MM.1S (cell line): ENCODE measurements at regions not wholly inside any gene's neighbourhood (a gene's known extent, or its start where the extent isn't known, plus 50 kb on each side); places are given as distances from the start of the nearest gene placed in this dataset.

ENCODE experiments used
- DNase-seq: peaks from one replicate; pipeline ENCODE4 v3.0.0-alpha.2; 2015
- H2AFZ ChIP-seq: fragments of 300-600 bp; sonication (generic); 2 replicates; pipeline ENCODE4 v1.6.0; 2016; ENCODE audit warnings: antibody characterized with exemption, low read length
- H3F3A ChIP-seq: fragments of 300-600 bp; sonication (generic); 2 replicates; pipeline ENCODE4 v1.6.1; 2016; ENCODE audit warnings: mild to moderate bottlenecking, antibody characterized with exemption, low read length, moderate library complexity, mixed read lengths; ENCODE audit not compliant: insufficient read depth
- H3K27ac ChIP-seq: fragments of 300-600 bp; sonication (generic); 2 replicates; pipeline ENCODE4 v1.5.1; 2016; ENCODE audit warnings: mild to moderate bottlenecking, low read length
- H3K27me3 ChIP-seq: fragments of 300-600 bp; sonication (generic); replicated peaks from 2 replicates; pipeline ENCODE4 v1.6.0; 2016; ENCODE audit warnings: low read length; ENCODE audit not compliant: insufficient read depth
- H3K36me3 ChIP-seq: fragments of 300-600 bp; sonication (generic); replicated peaks from 2 replicates; pipeline ENCODE4 v1.6.1; 2016; ENCODE audit warnings: mild to moderate bottlenecking, low read length, mixed read lengths; ENCODE audit not compliant: insufficient read depth
- H3K4me1 ChIP-seq: fragments of 300-600 bp; sonication (generic); 2 replicates; pipeline ENCODE4 v1.6.1; 2016; ENCODE audit warnings: low read length, mixed read lengths
- H3K4me2 ChIP-seq: fragments of 300-600 bp; sonication (generic); 2 replicates; pipeline ENCODE4 v1.6.0; 2016; ENCODE audit warnings: low read depth, low read length
- H3K4me3 ChIP-seq: fragments of 300-600 bp; sonication (generic); 2 replicates; pipeline ENCODE4 v1.5.1; 2016; ENCODE audit warnings: low read length, mixed read lengths
- H3K79me2 ChIP-seq: fragments of 300-600 bp; sonication (generic); 2 replicates; pipeline ENCODE4 v1.6.1; 2016; ENCODE audit warnings: mixed run types, low read length, mixed read lengths
- H3K9ac ChIP-seq: fragments of 300-600 bp; sonication (generic); 2 replicates; pipeline ENCODE4 v1.6.1; 2016; ENCODE audit warnings: low read length, mixed read lengths
- H3K9me2 ChIP-seq: fragments of 300-600 bp; sonication (generic); replicated peaks from 2 replicates; pipeline ENCODE4 v1.6.1; 2016; ENCODE audit warnings: mild to moderate bottlenecking, low read length, mixed read lengths; ENCODE audit not compliant: insufficient read depth
- H3K9me3 ChIP-seq: fragments of 300-600 bp; sonication (generic); replicated peaks from 2 replicates; pipeline ENCODE4 v1.6.1; 2016; ENCODE audit warnings: mild to moderate bottlenecking, low read length, mixed read lengths; ENCODE audit not compliant: insufficient read depth
- H4K20me1 ChIP-seq: fragments of 300-600 bp; sonication (generic); 2 replicates; pipeline ENCODE4 v1.6.1; 2016; ENCODE audit warnings: mild to moderate bottlenecking, low read length, moderate library complexity, mixed read lengths; ENCODE audit not compliant: insufficient read depth
- CTCF ChIP-seq: fragments of 300-600 bp; sonication (generic); IDR thresholded peaks from 2 replicates; pipeline ENCODE4 v1.5.1; 2016; ENCODE audit warnings: antibody characterized with exemption, low read length, mixed read lengths
- EZH2 ChIP-seq: fragments of 300-600 bp; sonication (generic); optimal IDR thresholded peaks from 2 replicates; pipeline ENCODE3; 2017; ENCODE audit warnings: low read depth, mild to moderate bottlenecking, antibody characterized with exemption, low read length, mixed read lengths
- EZH2phosphoT487 ChIP-seq: fragments of 300-600 bp; sonication (generic); IDR thresholded peaks from 2 replicates; pipeline ENCODE4 v1.6.1; 2018; ENCODE audit warnings: antibody characterized with exemption, low read length

GRCh38 chr10:111999205-111999914, 184.2 kb downstream of the GPAM start:
- DNase-seq = no peak
- Histone ChIP-seq H3K4me3 (no peak overlapping the region), H3K79me2 (no peaks in the 10 kb centered on the region), H3K4me1 (no peaks in the 10 kb centered on the region), H3F3A (no peaks in the 10 kb centered on the region), H2AFZ (no peak overlapping the region), H3K27me3 (no peaks in the 10 kb centered on the region), H4K20me1 (no peaks in the 10 kb centered on the region), H3K36me3 (no peaks in the 10 kb centered on the region), H3K9me2 (no peaks in the 10 kb centered on the region), H3K4me2 (no peak overlapping the region), H3K9me3 (no peaks in the 10 kb centered on the region), H3K9ac (no peak overlapping the region), H3K27ac (no peak overlapping the region)
- TF ChIP-seq EZH2 = no peak
- TF ChIP-seq CTCF = no peak
- no peak for TF ChIP-seq EZH2phosphoT487

- H3K27ac ChIP-seq = no peak overlapping the region
- DNase-seq = no peak
- H3K9me3 ChIP-seq = no peaks in the 10 kb centered on the region
- no peak overlapping the region for H3K4me2 ChIP-seq
- H3K9me2 ChIP-seq = no peaks in the 10 kb centered on the region
- no peaks in the 10 kb centered on the region for H3F3A ChIP-seq
- H3K4me1 ChIP-seq = no peaks in the 10 kb centered on the region
- H3K4me3 ChIP-seq = no peak overlapping the region
- no peaks in the 10 kb centered on the region for H4K20me1 ChIP-seq
- H3K36me3 ChIP-seq = no peaks in the 10 kb centered on the region
- H3K79me2 ChIP-seq = no peaks in the 10 kb centered on the region
- TF ChIP-seq EZH2phosphoT487 (no peak), CTCF (no peak)
- no peaks in the 10 kb centered on the region for H3K27me3 ChIP-seq
- no peak overlapping the region for H3K9ac ChIP-seq
- H2AFZ ChIP-seq = no peak overlapping the region
These were observed 183.7 kb downstream of the GPAM start for GRCh38 chr10:111999915-112000302.

- Histone ChIP-seq H3K27ac (no peak overlapping the region), H3K9ac (no peak overlapping the region), H3K9me2 (no peaks in the 10 kb centered on the region), H3K36me3 (no peaks in the 10 kb centered on the region), H3F3A (no peaks in the 10 kb centered on the region), H3K4me2 (no peak overlapping the region), H3K9me3 (no peaks in the 10 kb centered on the region), H4K20me1 (no peaks in the 10 kb centered on the region), H2AFZ (no peak overlapping the region), H3K27me3 (no peaks in the 10 kb centered on the region), H3K79me2 (no peaks in the 10 kb centered on the region), H3K4me3 (no peak overlapping the region), H3K4me1 (no peaks in the 10 kb centered on the region)
- no peak for DNase-seq
- no peak for TF ChIP-seq EZH2phosphoT487
- TF ChIP-seq EZH2 = no peak
- TF ChIP-seq CTCF = no peak
These were observed 183.1 kb downstream of the GPAM start for GRCh38 chr10:112000466-112000865.
